ENCODE measurements at regions not wholly inside any gene's neighbourhood (a gene's known extent, or its start where the extent isn't known, plus 50 kb on each side); places are given as distances from the start of the nearest gene placed in this dataset.

- TF ChIP-seq ZNF274 (IDR thresholded peaks at IDR 0.05; ENCODE audit: low read depth, low read length) (no peak), YY1 (IDR thresholded peaks at IDR 0.05; ENCODE audit: insufficient read depth, insufficient read length) (no peak), SUZ12 (IDR thresholded peaks at IDR 0.05; ENCODE audit: extremely low read depth, insufficient read depth, insufficient read length) (no peak)
Observed at GRCh38 chr6:91982559-91982958, 1395.7 kb upstream of the MAP3K7 start.
